HepG2 (cell line): ENCODE measurements at regions not wholly inside any gene's neighbourhood (a gene's known extent, or its start where the extent isn't known, plus 50 kb on each side); places are given as distances from the start of the nearest gene placed in this dataset.
"Not testable (repeated sequence)": the region's sequence is repeated elsewhere in the genome, so short reads cannot be mapped to it uniquely, and the experiment has no call there.

Experiments used
- CEBPB ChIP-seq: IDR thresholded peaks from 2 replicates; pipeline ENCODE4 v1.6.1; 2011; ENCODE audit warnings: low read depth, low read length, improper control_type of control experiment, borderline replicate concordance
- JUNB ChIP-seq: sonication (generic); formaldehyde crosslinking; IDR thresholded peaks from 2 replicates; pipeline ENCODE4 v1.8.0; 2022; ENCODE audit warnings: missing genetic modification reagents, mild to moderate bottlenecking, borderline replicate concordance
- NR2F2 ChIP-seq: IDR thresholded peaks from 2 replicates; pipeline ENCODE4 v1.6.1; 2012; ENCODE audit warnings: low read depth, inconsistent platforms, borderline replicate concordance
- NR2F6 ChIP-seq, 2 experiments: IDR thresholded peaks; 2 replicates each; pipeline ENCODE4 v1.6.1; 2016; ENCODE audit warnings: antibody characterized with exemption in 1 of 2, mild to moderate bottlenecking in 1 of 2
- UBTF ChIP-seq: sonication (generic); formaldehyde crosslinking; IDR thresholded peaks from 2 replicates; pipeline ENCODE4 v1.4.0; 2020; ENCODE audit warnings: mild to moderate bottlenecking, missing genetic modification reagents
- ZBTB4 ChIP-seq: sonication (generic); formaldehyde crosslinking; IDR thresholded peaks from 2 replicates; pipeline ENCODE4 v1.4.0; 2020; ENCODE audit warnings: missing genetic modification reagents, mild to moderate bottlenecking, borderline replicate concordance
- ZFP41 ChIP-seq: sonication (generic); formaldehyde crosslinking; IDR thresholded peaks from 2 replicates; pipeline ENCODE4 v1.4.0; 2020; ENCODE audit warnings: mild to moderate bottlenecking, missing genetic modification reagents, borderline replicate concordance
- ZFX ChIP-seq: sonication (generic); formaldehyde crosslinking; IDR thresholded peaks from 2 replicates; pipeline ENCODE4 v1.4.0; 2020; ENCODE audit warnings: mild to moderate bottlenecking, low read depth, missing genetic modification reagents, moderate library complexity
- ZNF281 ChIP-seq: sonication (generic); formaldehyde crosslinking; IDR thresholded peaks from 2 replicates; pipeline ENCODE4 v1.4.0; 2020; ENCODE audit warnings: missing genetic modification reagents, borderline replicate concordance
- ZNF30 ChIP-seq: sonication (generic); formaldehyde crosslinking; IDR thresholded peaks from 2 replicates; pipeline ENCODE4 v1.5.0; 2020; ENCODE audit warnings: mild to moderate bottlenecking, missing genetic modification reagents
- ZNF383 ChIP-seq: sonication (generic); formaldehyde crosslinking; IDR thresholded peaks from 2 replicates; pipeline ENCODE4 v1.4.0; 2020; ENCODE audit warnings: missing genetic modification reagents, mild to moderate bottlenecking, borderline replicate concordance
- ZNF580 ChIP-seq: IDR thresholded peaks from 2 replicates; pipeline ENCODE4 v1.6.1; 2016; ENCODE audit warnings: low read depth, borderline replicate concordance
- ZXDC ChIP-seq: sonication (generic); formaldehyde crosslinking; IDR thresholded peaks from 2 replicates; pipeline ENCODE4 v1.5.0; 2020; ENCODE audit warnings: mild to moderate bottlenecking, missing genetic modification reagents

GRCh38 chr9:42463981-42464380 is 280.5 kb downstream of the SPATA31A6 start:
- TF ChIP-seq UBTF (CRISPR knock-in tag); NR2F2; ZNF30 (CRISPR knock-in tag); ZNF383 (CRISPR knock-in tag); ZXDC; ZFP41; CEBPB; ZFX (CRISPR knock-in tag); JUNB (CRISPR knock-in tag); ZBTB4 (CRISPR knock-in tag); ZNF281 (CRISPR knock-in tag); ZNF580 (CRISPR knock-in tag); NR2F6 (IDR thresholded peaks at IDR 0.05); NR2F6 (CRISPR knock-in tag; IDR thresholded peaks at IDR 0.05): not testable (repeated sequence)
